WTC11 (cell line): ENCODE measurements at regions not wholly inside any gene's neighbourhood (a gene's known extent, or its start where the extent isn't known, plus 50 kb on each side); places are given as distances from the start of the nearest gene placed in this dataset.

ENCODE experiments used
- ATAC-seq: fragments of 200-7000 bp; cut with Tn5 transposase; 2 replicates; pipeline ENCODE4 v1.10.0; 2021; ENCODE audit warnings: mild to moderate bottlenecking, moderate library complexity
- CTCF ChIA-PET: fragments of 300-600 bp; sonication (Branson Sonifier 250); formaldehyde crosslinking; loops from one replicate; lab custom pipeline; 2021; ENCODE audit warnings: antibody characterized with exemption; lab: Charles Lee
- POLR2A ChIA-PET: fragments of 350-600 bp; sonication (Branson Sonifier 250); formaldehyde crosslinking; loops from one replicate; lab custom pipeline; 2021; ENCODE audit warnings: antibody characterized with exemption; lab: Charles Lee
- DNase-seq: peaks from one replicate; pipeline ENCODE4 v3.0.0; 2021; ENCODE audit warnings: low spot score
- H3K27ac Mint-ChIP-seq: 2 replicates; pipeline ENCODE4 v1.8.0; 2021; ENCODE audit warnings: mixed read lengths
- H3K27me3 Mint-ChIP-seq: 2 replicates; pipeline ENCODE4 v1.8.0; 2021; ENCODE audit warnings: low read depth, mild to moderate bottlenecking, moderate library complexity, mixed read lengths
- H3K36me3 Mint-ChIP-seq: 2 replicates; pipeline ENCODE4 v1.8.0; 2021; ENCODE audit warnings: mixed read lengths
- H3K4me1 Mint-ChIP-seq: 2 replicates; pipeline ENCODE4 v1.8.0; 2022; ENCODE audit warnings: mixed read lengths
- H3K4me3 Mint-ChIP-seq: 2 replicates; pipeline ENCODE4 v1.8.0; 2021; ENCODE audit warnings: mild to moderate bottlenecking, moderate library complexity, mixed read lengths
- H3K9me3 Mint-ChIP-seq: 2 replicates; pipeline ENCODE4 v1.8.0; 2021; ENCODE audit warnings: mixed read lengths
- ETV6 ChIP-seq: sonication (generic); formaldehyde crosslinking; IDR thresholded peaks from 2 replicates; pipeline ENCODE4 v1.8.1; 2022; ENCODE audit warnings: mild to moderate bottlenecking, missing genetic modification reagents
- GTF2I ChIP-seq: fragments of 250-450 bp; sonication (Bioruptor Pico); conservative IDR thresholded peaks from 2 replicates; pipeline ENCODE4 v1.4.0; 2021; ENCODE audit warnings: mild to moderate bottlenecking
- MYBL2 ChIP-seq: sonication (generic); formaldehyde crosslinking; IDR thresholded peaks from 2 replicates; pipeline ENCODE4 v1.8.1; 2023; ENCODE audit warnings: mild to moderate bottlenecking, moderate library complexity, missing genetic modification reagents
- NFATC4 ChIP-seq: fragments of 250-450 bp; sonication (Bioruptor Pico); IDR thresholded peaks from 2 replicates; pipeline ENCODE4 v1.9.0; 2021; ENCODE audit warnings: mild to moderate bottlenecking
- NR3C1 ChIP-seq: sonication (generic); formaldehyde crosslinking; conservative IDR thresholded peaks from 2 replicates; pipeline ENCODE4 v1.8.1; 2023; ENCODE audit warnings: low read depth, mild to moderate bottlenecking, missing genetic modification reagents
- SOX15 ChIP-seq: fragments of 250-450 bp; sonication (Bioruptor Pico); IDR thresholded peaks from 2 replicates; pipeline ENCODE4 v1.9.0; 2021; ENCODE audit warnings: mild to moderate bottlenecking
- TEAD1 ChIP-seq: sonication (generic); formaldehyde crosslinking; IDR thresholded peaks from 2 replicates; pipeline ENCODE4 v1.8.0; 2022; ENCODE audit warnings: mild to moderate bottlenecking, missing genetic modification reagents
- ZBTB21 ChIP-seq: sonication (generic); formaldehyde crosslinking; IDR thresholded peaks from 2 replicates; pipeline ENCODE4 v1.8.1; 2023; ENCODE audit warnings: mild to moderate bottlenecking, missing genetic modification reagents, borderline replicate concordance
- TF ChIP-seq, protein P1 (sequence below): sonication (generic); formaldehyde crosslinking; IDR thresholded peaks from 2 replicates; pipeline ENCODE4 v1.8.0; 2022; ENCODE audit warnings: mild to moderate bottlenecking, missing genetic modification reagents
- TF ChIP-seq, protein P2 (sequence below): sonication (generic); formaldehyde crosslinking; IDR thresholded peaks from 2 replicates; pipeline ENCODE4 v1.8.1; 2023; ENCODE audit warnings: mild to moderate bottlenecking, moderate library complexity, missing genetic modification reagents
- TF ChIP-seq, protein P3 (sequence below): sonication (generic); formaldehyde crosslinking; IDR thresholded peaks from 2 replicates; pipeline ENCODE4 v1.8.1; 2023; ENCODE audit warnings: mild to moderate bottlenecking, missing genetic modification reagents
- TF ChIP-seq, protein P4 (sequence below): fragments of 200-600 bp; IDR thresholded peaks from 2 replicates; pipeline ENCODE4 v1.8.0; 2022; ENCODE audit warnings: antibody characterized with exemption
- TF ChIP-seq, protein P5 (sequence below): fragments of 250-450 bp; sonication (Bioruptor Pico); IDR thresholded peaks from 2 replicates; pipeline ENCODE4 v1.8.0; 2021; ENCODE audit warnings: mild to moderate bottlenecking
- TF ChIP-seq, protein P6 (sequence below): sonication (generic); formaldehyde crosslinking; IDR thresholded peaks from 2 replicates; pipeline ENCODE4 v1.8.0; 2022; ENCODE audit warnings: mild to moderate bottlenecking, missing genetic modification reagents
- TF ChIP-seq, protein P7 (sequence below): sonication (generic); formaldehyde crosslinking; IDR thresholded peaks from 2 replicates; pipeline ENCODE4 v1.8.1; 2022; ENCODE audit warnings: mild to moderate bottlenecking, moderate library complexity, missing genetic modification reagents
- TF ChIP-seq, protein P8 (sequence below): sonication (generic); formaldehyde crosslinking; IDR thresholded peaks from 2 replicates; pipeline ENCODE4 v1.8.0; 2022; ENCODE audit warnings: mild to moderate bottlenecking, missing genetic modification reagents
- TF ChIP-seq, protein P9 (sequence below): fragments of 250-450 bp; sonication (Bioruptor Pico); IDR thresholded peaks from 2 replicates; pipeline ENCODE4 v1.9.0; 2021; ENCODE audit warnings: mild to moderate bottlenecking
- TF ChIP-seq, protein P10 (sequence below): fragments of 250-450 bp; sonication (Bioruptor Pico); IDR thresholded peaks from 2 replicates; pipeline ENCODE4 v2.1.2; 2022; ENCODE audit warnings: mild to moderate bottlenecking, moderate library complexity
- TF ChIP-seq, protein P11 (sequence below): sonication (generic); formaldehyde crosslinking; IDR thresholded peaks from 2 replicates; pipeline ENCODE4 v1.8.1; 2022; ENCODE audit warnings: low read depth, mild to moderate bottlenecking, moderate library complexity, missing genetic modification reagents, borderline replicate concordance

DNA sequence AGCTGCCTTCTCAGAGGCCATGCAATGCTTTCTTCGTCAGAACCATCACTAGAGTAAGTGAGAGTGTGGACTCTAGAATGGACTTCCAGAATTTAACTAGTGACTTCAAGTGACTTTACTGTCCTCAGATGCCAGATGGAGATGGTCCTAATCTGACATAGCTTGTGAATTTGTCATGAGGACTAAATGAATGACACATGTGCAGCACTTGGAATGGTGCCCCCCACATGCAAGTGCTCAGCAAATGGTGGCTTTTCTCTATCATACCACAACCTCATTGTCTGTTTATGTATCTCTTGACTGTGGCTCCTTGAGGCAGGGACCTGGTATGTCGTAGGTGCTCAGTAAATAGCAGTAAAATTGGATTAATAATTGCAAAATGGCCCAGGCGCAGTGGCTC lies 91.6 kb upstream of the STX18 start (continued):
- TF ChIP-seq, protein P1, sequence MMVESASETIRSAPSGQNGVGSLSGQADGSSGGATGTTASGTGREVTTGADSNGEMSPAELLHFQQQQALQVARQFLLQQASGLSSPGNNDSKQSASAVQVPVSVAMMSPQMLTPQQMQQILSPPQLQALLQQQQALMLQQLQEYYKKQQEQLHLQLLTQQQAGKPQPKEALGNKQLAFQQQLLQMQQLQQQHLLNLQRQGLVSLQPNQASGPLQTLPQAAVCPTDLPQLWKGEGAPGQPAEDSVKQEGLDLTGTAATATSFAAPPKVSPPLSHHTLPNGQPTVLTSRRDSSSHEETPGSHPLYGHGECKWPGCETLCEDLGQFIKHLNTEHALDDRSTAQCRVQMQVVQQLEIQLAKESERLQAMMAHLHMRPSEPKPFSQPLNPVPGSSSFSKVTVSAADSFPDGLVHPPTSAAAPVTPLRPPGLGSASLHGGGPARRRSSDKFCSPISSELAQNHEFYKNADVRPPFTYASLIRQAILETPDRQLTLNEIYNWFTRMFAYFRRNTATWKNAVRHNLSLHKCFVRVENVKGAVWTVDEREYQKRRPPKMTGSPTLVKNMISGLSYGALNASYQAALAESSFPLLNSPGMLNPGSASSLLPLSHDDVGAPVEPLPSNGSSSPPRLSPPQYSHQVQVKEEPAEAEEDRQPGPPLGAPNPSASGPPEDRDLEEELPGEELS (CRISPR knock-in tag), result no peak

DNA sequence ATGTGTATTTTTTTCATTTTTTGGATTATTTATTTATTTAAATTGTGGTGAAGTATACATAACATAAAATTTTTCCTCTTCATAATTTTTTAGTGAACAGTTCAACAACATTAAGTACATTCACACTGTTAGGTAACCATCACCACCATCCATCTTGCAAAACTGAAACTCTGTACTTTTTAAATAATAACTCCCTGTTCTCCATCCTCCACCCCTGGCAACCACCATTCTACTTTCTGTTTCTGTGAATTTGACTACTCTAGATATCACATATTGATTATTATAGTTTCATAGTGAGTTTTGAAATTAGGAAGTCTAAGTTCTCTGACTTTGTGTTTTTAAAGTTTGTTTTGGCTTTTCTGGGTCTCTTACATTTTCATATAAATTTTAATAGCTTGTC lies 89.3 kb upstream of the STX18 start:
- Mint-ChIP-seq H3K27ac (no peak overlapping the region), H3K9me3 (no peaks in the 10 kb centered on the region; the same call in 1 of the 2 replicates), H3K4me3 (no peak overlapping the region), H3K27me3 (no peaks in the 10 kb centered on the region), H3K36me3 (peaks cover 7% of the 10 kb centered on the region), H3K4me1 (peaks cover 8% of the 10 kb centered on the region)
- no peak for ATAC-seq
- ChIA-PET CTCF (no interaction called here), POLR2A (no interaction called here)
- TF ChIP-seq ZBTB21 (CRISPR knock-in tag) (no peak), ETV6 (CRISPR knock-in tag) (no peak), NR3C1 (CRISPR knock-in tag) (no peak), NFATC4 (CRISPR knock-in tag) (no peak), MYBL2 (CRISPR knock-in tag) (no peak), GTF2I (CRISPR knock-in tag) (no peak), SOX15 (no peak), TEAD1 (no peak)
- TF ChIP-seq, protein P2, sequence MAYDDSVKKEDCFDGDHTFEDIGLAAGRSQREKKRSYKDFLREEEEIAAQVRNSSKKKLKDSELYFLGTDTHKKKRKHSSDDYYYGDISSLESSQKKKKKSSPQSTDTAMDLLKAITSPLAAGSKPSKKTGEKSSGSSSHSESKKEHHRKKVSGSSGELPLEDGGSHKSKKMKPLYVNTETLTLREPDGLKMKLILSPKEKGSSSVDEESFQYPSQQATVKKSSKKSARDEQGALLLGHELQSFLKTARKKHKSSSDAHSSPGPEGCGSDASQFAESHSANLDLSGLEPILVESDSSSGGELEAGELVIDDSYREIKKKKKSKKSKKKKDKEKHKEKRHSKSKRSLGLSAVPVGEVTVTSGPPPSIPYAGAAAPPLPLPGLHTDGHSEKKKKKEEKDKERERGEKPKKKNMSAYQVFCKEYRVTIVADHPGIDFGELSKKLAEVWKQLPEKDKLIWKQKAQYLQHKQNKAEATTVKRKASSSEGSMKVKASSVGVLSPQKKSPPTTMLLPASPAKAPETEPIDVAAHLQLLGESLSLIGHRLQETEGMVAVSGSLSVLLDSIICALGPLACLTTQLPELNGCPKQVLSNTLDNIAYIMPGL (CRISPR knock-in tag), result no peak
- TF ChIP-seq, protein P3, sequence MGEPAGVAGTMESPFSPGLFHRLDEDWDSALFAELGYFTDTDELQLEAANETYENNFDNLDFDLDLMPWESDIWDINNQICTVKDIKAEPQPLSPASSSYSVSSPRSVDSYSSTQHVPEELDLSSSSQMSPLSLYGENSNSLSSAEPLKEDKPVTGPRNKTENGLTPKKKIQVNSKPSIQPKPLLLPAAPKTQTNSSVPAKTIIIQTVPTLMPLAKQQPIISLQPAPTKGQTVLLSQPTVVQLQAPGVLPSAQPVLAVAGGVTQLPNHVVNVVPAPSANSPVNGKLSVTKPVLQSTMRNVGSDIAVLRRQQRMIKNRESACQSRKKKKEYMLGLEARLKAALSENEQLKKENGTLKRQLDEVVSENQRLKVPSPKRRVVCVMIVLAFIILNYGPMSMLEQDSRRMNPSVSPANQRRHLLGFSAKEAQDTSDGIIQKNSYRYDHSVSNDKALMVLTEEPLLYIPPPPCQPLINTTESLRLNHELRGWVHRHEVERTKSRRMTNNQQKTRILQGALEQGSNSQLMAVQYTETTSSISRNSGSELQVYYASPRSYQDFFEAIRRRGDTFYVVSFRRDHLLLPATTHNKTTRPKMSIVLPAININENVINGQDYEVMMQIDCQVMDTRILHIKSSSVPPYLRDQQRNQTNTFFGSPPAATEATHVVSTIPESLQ, result no peak
- TF ChIP-seq, protein P4, sequence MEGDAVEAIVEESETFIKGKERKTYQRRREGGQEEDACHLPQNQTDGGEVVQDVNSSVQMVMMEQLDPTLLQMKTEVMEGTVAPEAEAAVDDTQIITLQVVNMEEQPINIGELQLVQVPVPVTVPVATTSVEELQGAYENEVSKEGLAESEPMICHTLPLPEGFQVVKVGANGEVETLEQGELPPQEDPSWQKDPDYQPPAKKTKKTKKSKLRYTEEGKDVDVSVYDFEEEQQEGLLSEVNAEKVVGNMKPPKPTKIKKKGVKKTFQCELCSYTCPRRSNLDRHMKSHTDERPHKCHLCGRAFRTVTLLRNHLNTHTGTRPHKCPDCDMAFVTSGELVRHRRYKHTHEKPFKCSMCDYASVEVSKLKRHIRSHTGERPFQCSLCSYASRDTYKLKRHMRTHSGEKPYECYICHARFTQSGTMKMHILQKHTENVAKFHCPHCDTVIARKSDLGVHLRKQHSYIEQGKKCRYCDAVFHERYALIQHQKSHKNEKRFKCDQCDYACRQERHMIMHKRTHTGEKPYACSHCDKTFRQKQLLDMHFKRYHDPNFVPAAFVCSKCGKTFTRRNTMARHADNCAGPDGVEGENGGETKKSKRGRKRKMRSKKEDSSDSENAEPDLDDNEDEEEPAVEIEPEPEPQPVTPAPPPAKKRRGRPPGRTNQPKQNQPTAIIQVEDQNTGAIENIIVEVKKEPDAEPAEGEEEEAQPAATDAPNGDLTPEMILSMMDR, result no peak
- TF ChIP-seq, protein P5, sequence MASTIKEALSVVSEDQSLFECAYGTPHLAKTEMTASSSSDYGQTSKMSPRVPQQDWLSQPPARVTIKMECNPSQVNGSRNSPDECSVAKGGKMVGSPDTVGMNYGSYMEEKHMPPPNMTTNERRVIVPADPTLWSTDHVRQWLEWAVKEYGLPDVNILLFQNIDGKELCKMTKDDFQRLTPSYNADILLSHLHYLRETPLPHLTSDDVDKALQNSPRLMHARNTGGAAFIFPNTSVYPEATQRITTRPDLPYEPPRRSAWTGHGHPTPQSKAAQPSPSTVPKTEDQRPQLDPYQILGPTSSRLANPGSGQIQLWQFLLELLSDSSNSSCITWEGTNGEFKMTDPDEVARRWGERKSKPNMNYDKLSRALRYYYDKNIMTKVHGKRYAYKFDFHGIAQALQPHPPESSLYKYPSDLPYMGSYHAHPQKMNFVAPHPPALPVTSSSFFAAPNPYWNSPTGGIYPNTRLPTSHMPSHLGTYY (CRISPR knock-in tag), result no peak
- TF ChIP-seq, protein P6, sequence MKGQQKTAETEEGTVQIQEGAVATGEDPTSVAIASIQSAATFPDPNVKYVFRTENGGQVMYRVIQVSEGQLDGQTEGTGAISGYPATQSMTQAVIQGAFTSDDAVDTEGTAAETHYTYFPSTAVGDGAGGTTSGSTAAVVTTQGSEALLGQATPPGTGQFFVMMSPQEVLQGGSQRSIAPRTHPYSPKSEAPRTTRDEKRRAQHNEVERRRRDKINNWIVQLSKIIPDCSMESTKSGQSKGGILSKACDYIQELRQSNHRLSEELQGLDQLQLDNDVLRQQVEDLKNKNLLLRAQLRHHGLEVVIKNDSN, result no peak
- TF ChIP-seq, protein P7, sequence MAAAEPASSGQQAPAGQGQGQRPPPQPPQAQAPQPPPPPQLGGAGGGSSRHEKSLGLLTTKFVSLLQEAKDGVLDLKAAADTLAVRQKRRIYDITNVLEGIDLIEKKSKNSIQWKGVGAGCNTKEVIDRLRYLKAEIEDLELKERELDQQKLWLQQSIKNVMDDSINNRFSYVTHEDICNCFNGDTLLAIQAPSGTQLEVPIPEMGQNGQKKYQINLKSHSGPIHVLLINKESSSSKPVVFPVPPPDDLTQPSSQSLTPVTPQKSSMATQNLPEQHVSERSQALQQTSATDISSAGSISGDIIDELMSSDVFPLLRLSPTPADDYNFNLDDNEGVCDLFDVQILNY (CRISPR knock-in tag), result no peak
- TF ChIP-seq, protein P8, sequence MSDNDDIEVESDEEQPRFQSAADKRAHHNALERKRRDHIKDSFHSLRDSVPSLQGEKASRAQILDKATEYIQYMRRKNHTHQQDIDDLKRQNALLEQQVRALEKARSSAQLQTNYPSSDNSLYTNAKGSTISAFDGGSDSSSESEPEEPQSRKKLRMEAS, result no peak
- TF ChIP-seq, protein P9, sequence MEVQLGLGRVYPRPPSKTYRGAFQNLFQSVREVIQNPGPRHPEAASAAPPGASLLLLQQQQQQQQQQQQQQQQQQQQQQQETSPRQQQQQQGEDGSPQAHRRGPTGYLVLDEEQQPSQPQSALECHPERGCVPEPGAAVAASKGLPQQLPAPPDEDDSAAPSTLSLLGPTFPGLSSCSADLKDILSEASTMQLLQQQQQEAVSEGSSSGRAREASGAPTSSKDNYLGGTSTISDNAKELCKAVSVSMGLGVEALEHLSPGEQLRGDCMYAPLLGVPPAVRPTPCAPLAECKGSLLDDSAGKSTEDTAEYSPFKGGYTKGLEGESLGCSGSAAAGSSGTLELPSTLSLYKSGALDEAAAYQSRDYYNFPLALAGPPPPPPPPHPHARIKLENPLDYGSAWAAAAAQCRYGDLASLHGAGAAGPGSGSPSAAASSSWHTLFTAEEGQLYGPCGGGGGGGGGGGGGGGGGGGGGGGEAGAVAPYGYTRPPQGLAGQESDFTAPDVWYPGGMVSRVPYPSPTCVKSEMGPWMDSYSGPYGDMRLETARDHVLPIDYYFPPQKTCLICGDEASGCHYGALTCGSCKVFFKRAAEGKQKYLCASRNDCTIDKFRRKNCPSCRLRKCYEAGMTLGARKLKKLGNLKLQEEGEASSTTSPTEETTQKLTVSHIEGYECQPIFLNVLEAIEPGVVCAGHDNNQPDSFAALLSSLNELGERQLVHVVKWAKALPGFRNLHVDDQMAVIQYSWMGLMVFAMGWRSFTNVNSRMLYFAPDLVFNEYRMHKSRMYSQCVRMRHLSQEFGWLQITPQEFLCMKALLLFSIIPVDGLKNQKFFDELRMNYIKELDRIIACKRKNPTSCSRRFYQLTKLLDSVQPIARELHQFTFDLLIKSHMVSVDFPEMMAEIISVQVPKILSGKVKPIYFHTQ (CRISPR knock-in tag), result no peak
- TF ChIP-seq, protein P10, sequence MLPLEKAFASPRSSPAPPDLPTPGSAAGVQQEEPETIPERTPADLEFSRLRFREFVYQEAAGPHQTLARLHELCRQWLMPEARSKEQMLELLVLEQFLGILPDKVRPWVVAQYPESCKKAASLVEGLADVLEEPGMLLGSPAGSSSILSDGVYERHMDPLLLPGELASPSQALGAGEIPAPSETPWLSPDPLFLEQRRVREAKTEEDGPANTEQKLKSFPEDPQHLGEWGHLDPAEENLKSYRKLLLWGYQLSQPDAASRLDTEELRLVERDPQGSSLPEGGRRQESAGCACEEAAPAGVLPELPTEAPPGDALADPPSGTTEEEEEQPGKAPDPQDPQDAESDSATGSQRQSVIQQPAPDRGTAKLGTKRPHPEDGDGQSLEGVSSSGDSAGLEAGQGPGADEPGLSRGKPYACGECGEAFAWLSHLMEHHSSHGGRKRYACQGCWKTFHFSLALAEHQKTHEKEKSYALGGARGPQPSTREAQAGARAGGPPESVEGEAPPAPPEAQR (CRISPR knock-in tag), result no peak
- TF ChIP-seq, protein P11, sequence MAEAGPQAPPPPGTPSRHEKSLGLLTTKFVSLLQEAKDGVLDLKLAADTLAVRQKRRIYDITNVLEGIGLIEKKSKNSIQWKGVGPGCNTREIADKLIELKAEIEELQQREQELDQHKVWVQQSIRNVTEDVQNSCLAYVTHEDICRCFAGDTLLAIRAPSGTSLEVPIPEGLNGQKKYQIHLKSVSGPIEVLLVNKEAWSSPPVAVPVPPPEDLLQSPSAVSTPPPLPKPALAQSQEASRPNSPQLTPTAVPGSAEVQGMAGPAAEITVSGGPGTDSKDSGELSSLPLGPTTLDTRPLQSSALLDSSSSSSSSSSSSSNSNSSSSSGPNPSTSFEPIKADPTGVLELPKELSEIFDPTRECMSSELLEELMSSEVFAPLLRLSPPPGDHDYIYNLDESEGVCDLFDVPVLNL (CRISPR knock-in tag), result no peak
- no peak for DNase-seq
